Memory B cell (primary cell): ENCODE measurements at regions not wholly inside any gene's neighbourhood (a gene's known extent, or its start where the extent isn't known, plus 50 kb on each side); places are given as distances from the start of the nearest gene placed in this dataset.
"Not testable (repeated sequence)": the region's sequence is repeated elsewhere in the genome, so short reads cannot be mapped to it uniquely, and the experiment has no call there.

Experiments used
- ATAC-seq: fragments of 150-1000 bp; cut with Tn5 transposase; 2 replicates; pipeline ENCODE4 v1.10.0; 2021; ENCODE audit warnings: low read depth, mild to moderate bottlenecking, moderate library complexity
- DNase-seq, 2 donors: peaks; one replicate each; pipeline ENCODE4 v3.0.0; 2022; ENCODE audit warnings: low spot score in 2 of 2
- H3K27ac Mint-ChIP-seq: one replicate; pipeline ENCODE4 v1.8.0; 2022; ENCODE audit warnings: mild to moderate bottlenecking, moderate library complexity, mixed read lengths
- H3K27me3 Mint-ChIP-seq: one replicate; pipeline ENCODE4 v1.8.0; 2022; ENCODE audit warnings: mixed read lengths
- H3K36me3 Mint-ChIP-seq: one replicate; pipeline ENCODE4 v1.8.0; 2022; ENCODE audit warnings: mild to moderate bottlenecking, mixed read lengths
- H3K4me1 Mint-ChIP-seq: one replicate; pipeline ENCODE4 v1.8.0; 2022; ENCODE audit warnings: mixed read lengths
- H3K4me3 Mint-ChIP-seq: one replicate; pipeline ENCODE4 v1.8.0; 2022; ENCODE audit warnings: mild to moderate bottlenecking, moderate library complexity, mixed read lengths
- H3K9me3 Mint-ChIP-seq: one replicate; pipeline ENCODE4 v1.8.0; 2022; ENCODE audit warnings: mixed read lengths

DNA sequence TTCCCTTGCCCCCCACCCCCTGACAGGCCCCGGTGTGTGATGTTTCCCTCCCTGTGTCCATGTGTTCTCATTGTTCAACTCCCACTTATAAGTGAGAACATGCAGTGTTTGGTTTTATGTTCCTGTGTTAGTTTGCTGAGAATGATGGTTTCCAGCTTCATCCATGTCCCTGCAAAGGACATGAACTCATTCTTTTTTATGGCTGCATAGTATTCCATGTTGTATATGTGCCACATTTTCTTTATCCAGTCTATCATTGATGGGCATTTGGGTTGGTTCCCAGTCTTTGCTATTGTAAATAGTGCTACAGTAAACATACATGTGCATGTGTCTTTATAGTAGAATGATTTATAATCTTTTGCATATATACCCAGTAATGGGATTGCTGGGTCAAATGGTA, 287.4 kb downstream of the UTRN start:
- not testable (repeated sequence) for H3K4me1 Mint-ChIP-seq, H3K9me3 Mint-ChIP-seq, ATAC-seq, H3K27ac Mint-ChIP-seq, H3K4me3 Mint-ChIP-seq, H3K27me3 Mint-ChIP-seq, DNase-seq
- peaks cover 41% of the 10 kb centered on the region for H3K36me3 Mint-ChIP-seq

DNA sequence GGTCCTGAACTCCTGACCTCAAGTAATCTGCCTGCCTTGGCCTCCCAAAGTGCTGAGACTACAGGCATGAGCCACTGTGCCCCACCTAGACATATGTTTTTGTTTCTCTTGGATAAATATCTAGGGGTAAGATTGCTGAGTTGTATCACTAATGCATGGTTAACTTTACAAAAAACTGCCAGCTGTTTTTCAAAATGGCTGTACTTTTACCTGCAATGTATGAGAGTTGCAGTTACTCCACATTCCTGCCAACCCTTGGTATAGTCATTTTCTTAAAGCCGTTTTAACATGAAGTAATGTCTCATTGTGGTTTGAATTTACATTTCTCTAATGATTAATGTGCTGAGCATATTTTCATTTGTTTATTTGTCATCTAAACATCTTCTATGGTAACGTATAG, 289.7 kb downstream of the UTRN start:
- H3K4me3 Mint-ChIP-seq = no peak overlapping the region
- ATAC-seq = no peak
- no peak for DNase-seq
- H3K27ac Mint-ChIP-seq = no peak overlapping the region
- no peaks in the 10 kb centered on the region for H3K4me1 Mint-ChIP-seq
- peaks cover 6% of the 10 kb centered on the region for H3K9me3 Mint-ChIP-seq
- H3K36me3 Mint-ChIP-seq = peaks cover 39% of the 10 kb centered on the region
- H3K27me3 Mint-ChIP-seq = no peaks in the 10 kb centered on the region

- no peaks in the 10 kb centered on the region for H3K27me3 Mint-ChIP-seq
- no peaks in the 10 kb centered on the region for H3K4me1 Mint-ChIP-seq
- H3K9me3 Mint-ChIP-seq = peaks cover 6% of the 10 kb centered on the region
- ATAC-seq (no peak), DNase-seq (no peak)
- no peak overlapping the region for H3K4me3 Mint-ChIP-seq
- peaks cover 41% of the 10 kb centered on the region for H3K36me3 Mint-ChIP-seq
- H3K27ac Mint-ChIP-seq = no peak overlapping the region
These were observed 290.2 kb downstream of the UTRN start for GRCh38 chr6:144575327-144575726.

GRCh38 chr6:144576871-144577270, 291.7 kb downstream of the UTRN start:
- Mint-ChIP-seq H3K27me3 (no peaks in the 10 kb centered on the region), H3K4me1 (peaks cover 3% of the 10 kb centered on the region), H3K36me3 (peaks cover 36% of the 10 kb centered on the region), H3K4me3 (no peak overlapping the region), H3K9me3 (peaks cover 4% of the 10 kb centered on the region), H3K27ac (no peak overlapping the region)
- ATAC-seq (no peak), DNase-seq (no peak)

GRCh38 chr6:144578385-144579350, 293.5 kb downstream of the UTRN start:
- no peak overlapping the region for H3K4me3 Mint-ChIP-seq
- H3K9me3 Mint-ChIP-seq = no peaks in the 10 kb centered on the region
- no peaks in the 10 kb centered on the region for H3K27me3 Mint-ChIP-seq
- H3K27ac Mint-ChIP-seq = no peak overlapping the region
- ATAC-seq (no peak), DNase-seq (no peak)
- peaks cover 15% of the 10 kb centered on the region for H3K4me1 Mint-ChIP-seq
- peaks cover 25% of the 10 kb centered on the region for H3K36me3 Mint-ChIP-seq

DNA sequence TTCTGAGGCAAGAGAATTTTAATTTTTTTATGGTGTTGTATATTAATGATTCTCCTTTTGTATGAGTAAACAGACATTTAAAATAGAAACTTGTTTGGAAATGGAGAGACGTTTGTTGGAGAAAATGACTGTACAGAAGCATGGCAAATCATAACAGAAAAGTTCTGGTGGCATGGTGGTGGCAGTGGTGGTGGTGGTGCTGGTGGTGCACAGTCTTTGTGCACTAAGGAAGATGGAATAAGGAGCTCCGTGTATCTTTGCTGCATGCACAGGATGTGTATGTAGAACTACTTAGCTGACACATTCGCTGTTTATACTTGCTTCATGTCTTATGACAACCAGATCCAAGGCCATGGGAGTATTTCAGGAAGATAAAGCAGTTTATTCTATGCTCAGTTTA, 294.9 kb downstream of the UTRN start:
- Mint-ChIP-seq H3K36me3 (peaks cover 21% of the 10 kb centered on the region), H3K9me3 (no peaks in the 10 kb centered on the region), H3K27ac (no peak overlapping the region), H3K27me3 (no peaks in the 10 kb centered on the region), H3K4me3 (no peak overlapping the region), H3K4me1 (peaks cover 15% of the 10 kb centered on the region)
- no peak for DNase-seq
- ATAC-seq = no peak

DNA sequence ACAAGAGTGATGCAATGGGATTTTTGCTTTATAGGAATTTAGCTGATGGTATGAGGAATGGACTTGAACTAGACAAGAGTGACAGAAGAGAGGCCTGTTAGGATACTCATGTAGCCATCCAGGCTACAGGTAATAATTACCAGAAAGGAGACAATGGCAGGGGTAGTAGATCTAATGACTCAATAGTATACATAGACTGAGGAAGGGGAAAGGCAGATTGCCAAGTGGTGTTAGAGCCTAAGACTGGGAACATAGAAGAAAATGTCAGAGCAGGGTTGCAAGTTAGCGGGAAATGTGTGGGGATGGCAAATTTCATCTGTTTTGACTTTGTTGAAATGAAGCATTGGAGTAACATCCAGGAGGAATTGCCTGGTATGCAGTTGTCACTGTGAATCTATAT, 295.6 kb downstream of the UTRN start:
- no peak overlapping the region for H3K4me3 Mint-ChIP-seq
- ATAC-seq = no peak
- peaks cover 21% of the 10 kb centered on the region for H3K36me3 Mint-ChIP-seq
- no peak overlapping the region for H3K27ac Mint-ChIP-seq
- no peak for DNase-seq
- no peaks in the 10 kb centered on the region for H3K27me3 Mint-ChIP-seq
- H3K4me1 Mint-ChIP-seq = peaks cover 15% of the 10 kb centered on the region
- H3K9me3 Mint-ChIP-seq = no peaks in the 10 kb centered on the region

DNA sequence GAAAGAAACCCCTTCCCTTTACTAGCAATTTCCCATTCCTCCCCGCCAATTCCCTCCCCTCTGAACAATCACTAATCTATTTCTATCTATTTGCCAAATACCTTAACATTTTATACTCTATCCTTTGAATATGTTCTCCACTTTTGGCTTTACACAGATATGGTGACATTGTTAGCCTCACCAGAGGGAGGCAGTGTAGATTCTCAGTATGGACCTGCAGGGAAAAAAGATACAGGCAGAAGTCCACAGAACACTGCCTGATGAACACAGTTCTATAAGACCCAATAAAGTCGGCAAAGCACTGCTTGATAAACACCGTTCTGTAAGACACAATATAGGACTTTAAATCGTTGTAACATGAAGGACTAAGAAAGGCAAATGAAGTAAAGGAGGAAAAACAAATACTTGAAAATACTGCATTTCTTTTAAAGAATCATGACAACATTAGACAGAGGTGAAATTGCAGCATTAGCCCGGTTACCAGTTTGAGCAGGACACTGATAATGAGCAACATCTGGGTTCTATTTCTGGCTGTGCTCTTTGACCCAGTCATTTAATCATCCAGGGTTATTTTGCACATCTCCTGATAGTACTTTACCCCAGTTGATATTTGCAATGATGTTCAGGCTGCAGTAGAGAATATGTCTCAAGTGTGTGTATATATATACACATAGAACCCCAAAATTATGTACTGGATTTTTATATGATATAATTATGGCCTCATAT, 296.8 kb downstream of the UTRN start:
- DNase-seq = peak in 1 of 2 donors; percentile 15
- H3K27ac Mint-ChIP-seq = no peak overlapping the region
- H3K36me3 Mint-ChIP-seq = peaks cover 18% of the 10 kb centered on the region
- no peaks in the 10 kb centered on the region for H3K27me3 Mint-ChIP-seq
- H3K4me1 Mint-ChIP-seq = peaks cover 15% of the 10 kb centered on the region
- H3K4me3 Mint-ChIP-seq = no peak overlapping the region
- no peaks in the 10 kb centered on the region for H3K9me3 Mint-ChIP-seq
- ATAC-seq = no peak

- peaks cover 15% of the 10 kb centered on the region for H3K4me1 Mint-ChIP-seq
These were observed 297.9 kb downstream of the UTRN start for GRCh38 chr6:144582939-144583613.

GRCh38 chr6:144583614-144583954, 298.4 kb downstream of the UTRN start:
- Mint-ChIP-seq H3K27me3 (no peaks in the 10 kb centered on the region), H3K27ac (no peak overlapping the region), H3K4me3 (peak overlapping the region; percentile 82), H3K9me3 (no peaks in the 10 kb centered on the region), H3K4me1 (peaks cover 15% of the 10 kb centered on the region), H3K36me3 (peaks cover 18% of the 10 kb centered on the region)
- no peak for DNase-seq
- no peak for ATAC-seq

More at GRCh38 chr6:144582939-144583613, 297.9 kb downstream of the UTRN start:
- peak; percentile 86 for ATAC-seq
- no peak overlapping the region for H3K27ac Mint-ChIP-seq
- peak overlapping the region; percentile 82 for H3K4me3 Mint-ChIP-seq
- H3K9me3 Mint-ChIP-seq = no peaks in the 10 kb centered on the region
- peaks cover 21% of the 10 kb centered on the region for H3K36me3 Mint-ChIP-seq
- H3K27me3 Mint-ChIP-seq = no peaks in the 10 kb centered on the region
- DNase-seq = peak; percentile 32 to 33

GRCh38 chr6:144585217-144585814, 300.2 kb downstream of the UTRN start:
- DNase-seq (no peak), ATAC-seq (no peak)
- Mint-ChIP-seq H3K27ac (no peak overlapping the region), H3K4me3 (no peak overlapping the region), H3K36me3 (peaks cover 10% of the 10 kb centered on the region), H3K4me1 (peaks cover 15% of the 10 kb centered on the region), H3K9me3 (no peaks in the 10 kb centered on the region), H3K27me3 (no peaks in the 10 kb centered on the region)

GRCh38 chr6:144586986-144587385, 301.9 kb downstream of the UTRN start:
- H3K36me3 Mint-ChIP-seq = peaks cover 10% of the 10 kb centered on the region
- no peak overlapping the region for H3K4me3 Mint-ChIP-seq
- ATAC-seq (no peak), DNase-seq (no peak)
- no peaks in the 10 kb centered on the region for H3K27me3 Mint-ChIP-seq
- no peak overlapping the region for H3K27ac Mint-ChIP-seq
- peaks cover 11% of the 10 kb centered on the region for H3K4me1 Mint-ChIP-seq
- H3K9me3 Mint-ChIP-seq = no peaks in the 10 kb centered on the region

DNA sequence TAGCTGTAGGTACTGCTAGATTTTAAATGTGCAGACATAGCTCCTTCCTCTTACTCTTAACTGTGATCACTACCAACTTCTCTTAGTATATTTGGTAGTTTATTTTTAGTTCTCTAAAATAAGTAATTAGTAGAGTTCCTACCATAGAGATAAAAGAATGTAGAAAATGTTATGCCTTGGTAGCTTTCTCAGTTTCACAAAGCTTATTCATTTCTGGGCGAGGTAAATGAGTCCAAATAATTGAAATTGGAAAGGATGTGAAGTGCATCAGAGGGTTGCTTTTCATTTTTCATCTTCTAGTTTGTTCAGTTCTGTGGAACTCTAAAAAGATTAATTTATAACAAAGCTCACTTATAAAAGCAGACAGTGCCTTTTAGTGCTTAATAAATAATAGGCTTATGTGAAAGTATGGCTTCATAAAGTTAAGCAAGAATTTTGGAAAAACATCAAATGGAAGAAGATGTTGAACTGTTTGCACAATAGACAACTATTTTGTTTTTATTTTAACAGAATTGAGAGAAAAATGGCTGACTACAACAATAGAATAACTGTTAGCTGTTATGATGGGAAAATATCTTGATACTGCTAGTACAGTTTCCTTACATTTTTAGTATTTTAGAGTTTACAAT, 303.7 kb downstream of the UTRN start:
- DNase-seq (no peak), ATAC-seq (no peak)
- Mint-ChIP-seq H3K9me3 (no peaks in the 10 kb centered on the region), H3K4me1 (peaks cover 2% of the 10 kb centered on the region), H3K4me3 (no peak overlapping the region), H3K36me3 (peaks cover 14% of the 10 kb centered on the region), H3K27me3 (no peaks in the 10 kb centered on the region), H3K27ac (no peak overlapping the region)
